Breast epithelium (tissue), 3 donors: ENCODE measurements at regions not wholly inside any gene's neighbourhood (a gene's known extent, or its start where the extent isn't known, plus 50 kb on each side); places are given as distances from the start of the nearest gene placed in this dataset.
"Not testable (repeated sequence)": the region's sequence is repeated elsewhere in the genome, so short reads cannot be mapped to it uniquely, and the experiment has no call there.

Experiments
- CTCF ChIP-seq, 3 donors: fragments of 450-650 bp; IDR thresholded peaks; one replicate each; pipeline ENCODE4 v1.5.1; 2016 to 2017; ENCODE audit warnings: antibody characterized with exemption in 3 of 3, mild to moderate bottlenecking in 3 of 3, moderate library complexity in 3 of 3
- POLR2A ChIP-seq: fragments of 450-650 bp; IDR thresholded peaks from one replicate; pipeline ENCODE4 v1.6.1; 2016; ENCODE audit warnings: antibody characterized with exemption, mild to moderate bottlenecking, moderate library complexity

DNA sequence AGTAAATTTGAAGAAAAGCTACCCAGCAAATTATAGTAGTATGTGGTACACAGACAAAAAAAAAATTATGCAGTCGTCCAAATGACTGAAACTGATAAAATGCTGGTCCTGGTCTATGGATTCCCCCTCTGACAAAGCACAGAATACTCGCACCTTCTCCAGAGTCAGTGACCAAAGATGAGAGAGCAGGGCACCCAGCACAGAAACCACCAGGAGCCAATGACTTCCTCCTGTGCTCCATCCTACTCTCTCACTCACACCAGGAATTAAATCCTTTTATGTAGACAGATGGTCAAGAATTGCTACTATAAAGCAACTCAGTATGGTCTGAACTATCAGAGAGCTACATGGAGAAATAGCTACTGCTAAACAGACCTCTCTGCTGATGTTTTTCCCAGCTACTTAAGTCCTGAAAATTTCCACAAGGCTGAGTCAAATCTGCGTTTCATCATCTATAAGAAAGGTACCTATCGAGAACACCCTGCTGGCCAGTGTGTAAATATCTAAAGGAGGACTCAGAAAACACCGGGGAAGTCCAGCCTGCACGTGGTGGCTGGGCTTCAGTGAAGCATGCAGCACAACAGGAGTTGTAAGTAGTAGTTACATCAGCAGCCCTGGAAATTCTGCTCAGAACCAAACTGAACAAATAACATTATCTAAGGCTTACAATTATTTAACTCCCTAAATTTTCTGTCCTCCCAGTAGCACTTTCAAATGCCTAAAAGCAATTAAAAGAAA lies 118.1 kb upstream of the OR4F16 start:
- not testable (repeated sequence) for TF ChIP-seq CTCF (IDR thresholded peaks at IDR 0.05); POLR2A
